ENCODE measurements at regions not wholly inside any gene's neighbourhood (a gene's known extent, or its start where the extent isn't known, plus 50 kb on each side); places are given as distances from the start of the nearest gene placed in this dataset.

DNA sequence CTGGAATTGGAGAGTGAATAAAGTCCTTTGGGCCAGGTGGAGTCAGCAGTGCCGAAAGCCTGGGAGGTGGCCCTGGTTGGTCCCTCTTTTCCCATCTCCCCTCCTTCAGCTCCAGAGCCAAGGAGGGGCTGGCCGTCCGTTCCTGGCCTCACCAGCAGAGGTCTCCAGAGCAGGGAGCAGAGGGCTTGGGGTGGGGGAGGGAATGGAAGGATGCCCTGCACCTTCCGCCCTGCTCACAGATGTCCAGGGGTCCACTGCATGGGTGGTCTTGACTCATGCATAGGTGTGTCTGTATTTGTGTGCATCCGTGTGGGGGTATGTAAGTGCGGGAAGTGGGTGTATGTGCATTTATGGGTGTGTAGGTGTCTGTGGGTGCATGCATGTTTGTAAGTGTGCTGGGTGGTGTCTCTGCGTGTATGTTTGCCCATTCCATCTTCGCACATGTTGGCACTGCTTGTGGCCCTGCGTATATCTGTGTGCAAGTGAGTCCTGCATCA, 201.8 kb downstream of the ZFP36L2 start:
- TF ChIP-seq, protein P1, sequence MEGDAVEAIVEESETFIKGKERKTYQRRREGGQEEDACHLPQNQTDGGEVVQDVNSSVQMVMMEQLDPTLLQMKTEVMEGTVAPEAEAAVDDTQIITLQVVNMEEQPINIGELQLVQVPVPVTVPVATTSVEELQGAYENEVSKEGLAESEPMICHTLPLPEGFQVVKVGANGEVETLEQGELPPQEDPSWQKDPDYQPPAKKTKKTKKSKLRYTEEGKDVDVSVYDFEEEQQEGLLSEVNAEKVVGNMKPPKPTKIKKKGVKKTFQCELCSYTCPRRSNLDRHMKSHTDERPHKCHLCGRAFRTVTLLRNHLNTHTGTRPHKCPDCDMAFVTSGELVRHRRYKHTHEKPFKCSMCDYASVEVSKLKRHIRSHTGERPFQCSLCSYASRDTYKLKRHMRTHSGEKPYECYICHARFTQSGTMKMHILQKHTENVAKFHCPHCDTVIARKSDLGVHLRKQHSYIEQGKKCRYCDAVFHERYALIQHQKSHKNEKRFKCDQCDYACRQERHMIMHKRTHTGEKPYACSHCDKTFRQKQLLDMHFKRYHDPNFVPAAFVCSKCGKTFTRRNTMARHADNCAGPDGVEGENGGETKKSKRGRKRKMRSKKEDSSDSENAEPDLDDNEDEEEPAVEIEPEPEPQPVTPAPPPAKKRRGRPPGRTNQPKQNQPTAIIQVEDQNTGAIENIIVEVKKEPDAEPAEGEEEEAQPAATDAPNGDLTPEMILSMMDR (IDR thresholded peaks at IDR 0.05 in 2 of 3, conservative IDR thresholded peaks at IDR 0.05 in 1 of 3; ENCODE audit: borderline replicate concordance in 1 of 3, insufficient read depth in 1 of 3, low read depth in 2 of 3, low read length in 2 of 3): peak; percentile 75 to 84 (median 81)
- TF ChIP-seq, protein P2, sequence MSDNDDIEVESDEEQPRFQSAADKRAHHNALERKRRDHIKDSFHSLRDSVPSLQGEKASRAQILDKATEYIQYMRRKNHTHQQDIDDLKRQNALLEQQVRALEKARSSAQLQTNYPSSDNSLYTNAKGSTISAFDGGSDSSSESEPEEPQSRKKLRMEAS (IDR thresholded peaks at IDR 0.05): no peak
- TF ChIP-seq POLR2A (IDR thresholded peaks at IDR 0.05; ENCODE audit: borderline replicate concordance, extremely low read depth, insufficient read depth, insufficient read length) (no peak), YY1 (IDR thresholded peaks at IDR 0.05; ENCODE audit: extremely low read depth, insufficient replicate concordance, low read depth, low read length) (no peak), POLR2AphosphoS5 (IDR thresholded peaks at IDR 0.05; ENCODE audit: low read depth, low read length) (no peak), SIN3A (IDR thresholded peaks at IDR 0.05; ENCODE audit: low read depth) (no peak), SRF (IDR thresholded peaks at IDR 0.05; ENCODE audit: low read depth) (no peak), EZH2 (IDR thresholded peaks at IDR 0.05) (no peak), ZFX (IDR thresholded peaks at IDR 0.05) (no peak)
